GM12864 (cell line): ENCODE measurements at regions not wholly inside any gene's neighbourhood (a gene's known extent, or its start where the extent isn't known, plus 50 kb on each side); places are given as distances from the start of the nearest gene placed in this dataset.

ENCODE experiments used
- DNase-seq: peaks from one replicate; pipeline ENCODE4 v3.0.0-alpha.2; 2011; ENCODE audit warnings: low read depth
- H3K4me3 ChIP-seq: 2 replicates; pipeline ENCODE4 v1.5.1; 2011; ENCODE audit warnings: mild to moderate bottlenecking, low read depth, low read length, control low read depth
- TF ChIP-seq, protein P1 (sequence below): IDR thresholded peaks from 2 replicates; pipeline ENCODE4 v1.5.1; 2011; ENCODE audit warnings: low read depth, mild to moderate bottlenecking, moderate library complexity, low read length, control low read depth, inconsistent platforms; ENCODE audit errors: missing control alignments

- TF ChIP-seq, protein P1, sequence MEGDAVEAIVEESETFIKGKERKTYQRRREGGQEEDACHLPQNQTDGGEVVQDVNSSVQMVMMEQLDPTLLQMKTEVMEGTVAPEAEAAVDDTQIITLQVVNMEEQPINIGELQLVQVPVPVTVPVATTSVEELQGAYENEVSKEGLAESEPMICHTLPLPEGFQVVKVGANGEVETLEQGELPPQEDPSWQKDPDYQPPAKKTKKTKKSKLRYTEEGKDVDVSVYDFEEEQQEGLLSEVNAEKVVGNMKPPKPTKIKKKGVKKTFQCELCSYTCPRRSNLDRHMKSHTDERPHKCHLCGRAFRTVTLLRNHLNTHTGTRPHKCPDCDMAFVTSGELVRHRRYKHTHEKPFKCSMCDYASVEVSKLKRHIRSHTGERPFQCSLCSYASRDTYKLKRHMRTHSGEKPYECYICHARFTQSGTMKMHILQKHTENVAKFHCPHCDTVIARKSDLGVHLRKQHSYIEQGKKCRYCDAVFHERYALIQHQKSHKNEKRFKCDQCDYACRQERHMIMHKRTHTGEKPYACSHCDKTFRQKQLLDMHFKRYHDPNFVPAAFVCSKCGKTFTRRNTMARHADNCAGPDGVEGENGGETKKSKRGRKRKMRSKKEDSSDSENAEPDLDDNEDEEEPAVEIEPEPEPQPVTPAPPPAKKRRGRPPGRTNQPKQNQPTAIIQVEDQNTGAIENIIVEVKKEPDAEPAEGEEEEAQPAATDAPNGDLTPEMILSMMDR: no peak
- no peak overlapping the region for H3K4me3 ChIP-seq
- no peak for DNase-seq
Measured at GRCh38 chr12:20188930-20189653, 179.2 kb upstream of the PDE3A start.

- no peak for DNase-seq
- TF ChIP-seq, protein P1: no peak
- H3K4me3 ChIP-seq: no peak overlapping the region
Measured at GRCh38 chr12:20189767-20190166, 178.6 kb upstream of the PDE3A start.

GRCh38 chr12:20194171-20194570, 174.2 kb upstream of the PDE3A start:
- DNase-seq: no peak
- no peak overlapping the region for H3K4me3 ChIP-seq
- TF ChIP-seq, protein P1: no peak

GRCh38 chr12:20196767-20197166, 171.6 kb upstream of the PDE3A start:
- H3K4me3 ChIP-seq: no peak overlapping the region
- no peak for DNase-seq
- TF ChIP-seq, protein P1: no peak

DNA sequence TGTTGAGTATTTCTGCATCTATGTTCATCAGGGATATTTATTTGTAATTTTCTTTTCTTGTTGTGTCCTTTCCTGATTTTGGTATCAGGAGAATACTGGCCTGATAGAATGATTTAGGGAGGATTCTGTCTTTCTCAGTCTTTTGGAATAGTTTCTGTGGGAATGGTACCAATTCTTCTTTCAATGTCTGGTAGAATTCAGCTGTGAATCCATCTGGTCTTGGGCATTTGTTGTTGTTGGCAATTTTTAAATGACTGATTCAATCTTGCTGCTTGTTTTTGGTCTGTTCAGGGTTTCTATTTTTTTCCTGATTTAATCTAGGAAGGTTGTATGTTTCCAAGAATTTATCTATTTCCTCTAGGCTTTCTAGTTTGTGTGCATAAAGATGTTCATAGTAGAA, 170.9 kb upstream of the PDE3A start:
- TF ChIP-seq, protein P1: no peak
- no peak overlapping the region for H3K4me3 ChIP-seq
- no peak for DNase-seq

GRCh38 chr12:20199780-20200179, 168.6 kb upstream of the PDE3A start:
- no peak for DNase-seq
- TF ChIP-seq, protein P1: no peak
- no peak overlapping the region for H3K4me3 ChIP-seq

DNA sequence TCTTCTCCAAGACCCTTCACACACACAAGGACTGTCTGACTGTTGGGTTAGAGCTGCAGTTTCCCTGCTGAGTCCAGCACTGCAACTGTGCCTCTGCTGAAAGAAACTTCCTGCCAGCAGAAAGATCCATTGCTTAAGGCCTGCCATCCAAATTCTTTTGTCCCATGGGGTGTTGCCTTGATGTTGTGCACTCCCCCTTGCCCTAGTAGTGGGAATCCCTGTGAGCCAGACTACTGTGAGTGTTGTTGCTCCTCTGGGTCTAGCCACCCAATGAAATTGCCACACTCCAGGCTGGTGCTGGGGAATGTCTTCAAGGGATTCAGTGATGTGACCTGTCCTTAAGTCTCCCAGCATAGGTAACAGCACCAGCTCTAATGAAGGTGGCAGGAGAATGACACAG, 166.6 kb upstream of the PDE3A start:
- TF ChIP-seq, protein P1: no peak
- DNase-seq: no peak
- no peak overlapping the region for H3K4me3 ChIP-seq
